Retinal pigment epithelial cell (primary cell): ENCODE measurements at regions not wholly inside any gene's neighbourhood (a gene's known extent, or its start where the extent isn't known, plus 50 kb on each side); places are given as distances from the start of the nearest gene placed in this dataset.
"Not testable (repeated sequence)": the region's sequence is repeated elsewhere in the genome, so short reads cannot be mapped to it uniquely, and the experiment has no call there.

Experiments
- DNase-seq: peaks from one replicate; pipeline ENCODE4 v3.0.0-alpha.2; 2010; ENCODE audit warnings: low read depth
- H3K4me3 ChIP-seq: 2 replicates; pipeline ENCODE4 v1.5.1; 2011; ENCODE audit warnings: mild to moderate bottlenecking, low read length, control low read depth, moderate library complexity
- CTCF ChIP-seq: conservative IDR thresholded peaks from 2 replicates; pipeline ENCODE4 v1.5.1; 2011; ENCODE audit warnings: low read depth, low read length, control low read depth, inconsistent platforms

GRCh38 chr10:27364028-27364427 is 123.4 kb upstream of the ACBD5 start:
- no peak for TF ChIP-seq CTCF
- no peak overlapping the region for H3K4me3 ChIP-seq
- no peak for DNase-seq

GRCh38 chr10:27360581-27361172 is 120.1 kb upstream of the ACBD5 start:
- peak; percentile 95 for TF ChIP-seq CTCF
- H3K4me3 ChIP-seq = no peak overlapping the region
- peak; percentile 16 for DNase-seq

- H3K4me3 ChIP-seq = no peak overlapping the region
- no peak for DNase-seq
- no peak for TF ChIP-seq CTCF
Observed at GRCh38 chr10:27359792-27360355, 119.3 kb upstream of the ACBD5 start.

GRCh38 chr10:27356738-27357137 is 116.1 kb upstream of the ACBD5 start:
- H3K4me3 ChIP-seq = no peak overlapping the region
- DNase-seq = no peak
- TF ChIP-seq CTCF = no peak

GRCh38 chr10:27355918-27356573 is 115.4 kb upstream of the ACBD5 start:
- no peak overlapping the region for H3K4me3 ChIP-seq
- no peak for DNase-seq
- peak; percentile 27 for TF ChIP-seq CTCF

GRCh38 chr10:27354643-27355270 is 114.2 kb upstream of the ACBD5 start:
- not testable (repeated sequence) for DNase-seq, H3K4me3 ChIP-seq

- not testable (repeated sequence) for H3K4me3 ChIP-seq, DNase-seq
Observed at GRCh38 chr10:27354100-27354499, 113.5 kb upstream of the ACBD5 start.

GRCh38 chr10:27349987-27350386 is 109.4 kb upstream of the ACBD5 start:
- no peak for DNase-seq

GRCh38 chr10:27347827-27348207 is 107.2 kb upstream of the ACBD5 start:
- not testable (repeated sequence) for DNase-seq, H3K4me3 ChIP-seq

More at GRCh38 chr10:27349987-27350386, 109.4 kb upstream of the ACBD5 start:
- H3K4me3 ChIP-seq = no peak overlapping the region
- TF ChIP-seq CTCF = no peak
